ENCODE measurements at regions not wholly inside any gene's neighbourhood (a gene's known extent, or its start where the extent isn't known, plus 50 kb on each side); places are given as distances from the start of the nearest gene placed in this dataset.

DNA sequence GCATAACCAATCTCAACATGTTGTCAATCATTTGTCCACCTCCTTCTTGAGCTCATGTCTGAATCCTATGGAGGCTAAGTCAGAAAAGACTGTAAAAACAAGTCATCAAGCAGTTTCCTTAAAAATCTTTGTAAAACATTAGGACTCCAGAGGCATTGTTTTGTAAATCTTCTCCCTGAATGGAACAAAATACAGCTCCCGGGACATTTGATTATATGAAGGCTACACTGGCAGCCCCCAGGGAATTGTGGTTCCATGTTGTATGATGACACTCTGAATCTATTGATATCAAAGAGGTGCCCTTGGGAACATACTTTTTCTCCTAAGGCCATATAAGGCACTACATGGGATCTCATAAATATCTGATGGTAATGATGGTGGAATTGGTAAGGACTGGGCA lies 83.2 kb upstream of the NUDT12 start:
- no peak overlapping the region for H3K4me2 ChIP-seq (ENCODE audit: control insufficient read depth, extremely low read depth, insufficient read depth, low read depth, low read length)
- H3K9ac ChIP-seq (ENCODE audit: control insufficient read depth, extremely low read depth, insufficient read depth, low read length), result no peak overlapping the region
- no peak overlapping the region for H3K4me3 ChIP-seq (ENCODE audit: control insufficient read depth in 2 of 3, extremely low read depth in 1 of 3, insufficient read depth in 2 of 3, low read depth in 1 of 3, low read length in 3 of 3)
- H4K20me1 ChIP-seq (ENCODE audit: control insufficient read depth, extremely low read depth, insufficient read depth, low read length), result no peaks in the 10 kb centered on the region
- no peak overlapping the region for H2AFZ ChIP-seq (ENCODE audit: control insufficient read depth, low read length)
- FAIRE-seq (no peak), DNase-seq (ENCODE audit: low read depth, low spot score) (no peak)
- dilution Hi-C loops (cut with MboI; ENCODE audit: extremely low pct_ligation_motif_present, low sequenced_read_pairs), result no loop called here
- H3K4me1 ChIP-seq (ENCODE audit: control insufficient read depth, extremely low read depth, insufficient read depth, low read length), result no peaks in the 10 kb centered on the region
- no peaks in the 10 kb centered on the region for H3K79me2 ChIP-seq (ENCODE audit: control insufficient read depth, insufficient read depth, low read length)
- no peaks in the 10 kb centered on the region for H3K27me3 ChIP-seq (ENCODE audit: control insufficient read depth, extremely low read depth, insufficient read depth, low read length)
- H3K27ac ChIP-seq (ENCODE audit: control insufficient read depth, insufficient read depth, low read length), result no peak overlapping the region
- H3K9me1 ChIP-seq (ENCODE audit: control insufficient read depth, extremely low read depth, insufficient read depth, low read length), result no peaks in the 10 kb centered on the region
- TF ChIP-seq CTCF (optimal IDR thresholded peaks at IDR 0.05 in 1 of 3, IDR thresholded peaks at IDR 0.05 in 1 of 3, conservative IDR thresholded peaks at IDR 0.05 in 1 of 3; ENCODE audit: extremely low read depth in 1 of 3, insufficient read depth in 2 of 3, low read length in 3 of 3) (no peak), EZH2 (IDR thresholded peaks at IDR 0.05; ENCODE audit: low read length) (no peak)
- no peaks in the 10 kb centered on the region for H3K9me3 ChIP-seq (ENCODE audit: control insufficient read depth, low read depth, low read length)
- no peaks in the 10 kb centered on the region for H3K36me3 ChIP-seq (ENCODE audit: control insufficient read depth in 2 of 2, extremely low read depth in 1 of 2, insufficient read depth in 2 of 2, low read length in 2 of 2)

- H3K4me2 ChIP-seq (ENCODE audit: control insufficient read depth, extremely low read depth, insufficient read depth, low read depth, low read length), result no peak overlapping the region
- DNase-seq (ENCODE audit: low read depth, low spot score), result no peak
- TF ChIP-seq CTCF (optimal IDR thresholded peaks at IDR 0.05 in 1 of 3, IDR thresholded peaks at IDR 0.05 in 1 of 3, conservative IDR thresholded peaks at IDR 0.05 in 1 of 3; ENCODE audit: extremely low read depth in 1 of 3, insufficient read depth in 2 of 3, low read length in 3 of 3) (no peak), EZH2 (IDR thresholded peaks at IDR 0.05; ENCODE audit: low read length) (no peak)
- no peak overlapping the region for H3K9ac ChIP-seq (ENCODE audit: control insufficient read depth, extremely low read depth, insufficient read depth, low read length)
- no peaks in the 10 kb centered on the region for H3K27me3 ChIP-seq (ENCODE audit: control insufficient read depth, extremely low read depth, insufficient read depth, low read length)
- no peak overlapping the region for H3K27ac ChIP-seq (ENCODE audit: control insufficient read depth, insufficient read depth, low read length)
- no peaks in the 10 kb centered on the region for H3K9me1 ChIP-seq (ENCODE audit: control insufficient read depth, extremely low read depth, insufficient read depth, low read length)
- no peaks in the 10 kb centered on the region for H3K36me3 ChIP-seq (ENCODE audit: control insufficient read depth in 2 of 2, extremely low read depth in 1 of 2, insufficient read depth in 2 of 2, low read length in 2 of 2)
- no peaks in the 10 kb centered on the region for H3K4me1 ChIP-seq (ENCODE audit: control insufficient read depth, extremely low read depth, insufficient read depth, low read length)
- no peak overlapping the region for H3K4me3 ChIP-seq (ENCODE audit: control insufficient read depth in 2 of 3, extremely low read depth in 1 of 3, insufficient read depth in 2 of 3, low read depth in 1 of 3, low read length in 3 of 3)
- H4K20me1 ChIP-seq (ENCODE audit: control insufficient read depth, extremely low read depth, insufficient read depth, low read length), result no peaks in the 10 kb centered on the region
- dilution Hi-C loops (cut with MboI; ENCODE audit: extremely low pct_ligation_motif_present, low sequenced_read_pairs), result no loop called here
- H3K9me3 ChIP-seq (ENCODE audit: control insufficient read depth, low read depth, low read length), result no peaks in the 10 kb centered on the region
- H2AFZ ChIP-seq (ENCODE audit: control insufficient read depth, low read length), result no peak overlapping the region
- FAIRE-seq, result no peak
- H3K79me2 ChIP-seq (ENCODE audit: control insufficient read depth, insufficient read depth, low read length), result no peaks in the 10 kb centered on the region
These were observed 76.4 kb upstream of the NUDT12 start for GRCh38 chr5:103638979-103639378.
